ENCODE measurements at regions not wholly inside any gene's neighbourhood (a gene's known extent, or its start where the extent isn't known, plus 50 kb on each side); places are given as distances from the start of the nearest gene placed in this dataset.
"Not testable (repeated sequence)": the region's sequence is repeated elsewhere in the genome, so short reads cannot be mapped to it uniquely, and the experiment has no call there.

DNA sequence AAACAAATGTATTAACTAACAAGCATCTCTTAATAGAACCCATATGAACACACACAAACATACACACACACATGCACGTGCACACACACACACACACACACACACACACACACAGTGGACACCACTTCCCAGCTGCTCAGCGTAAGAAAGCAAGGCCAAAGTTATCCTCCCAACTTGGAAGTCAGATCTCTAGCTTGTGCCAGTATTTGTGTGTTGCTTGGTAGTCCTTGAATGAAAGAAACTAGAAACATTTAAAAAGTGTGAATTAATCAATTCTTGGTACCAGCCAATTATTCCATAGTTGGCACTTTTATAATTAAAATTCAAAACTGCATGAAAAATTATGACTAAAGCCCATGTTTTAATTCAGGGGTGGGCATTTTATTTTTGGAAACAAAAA is 178.1 kb downstream of the TMEM161B start:
- no peak for DNase-seq

DNA sequence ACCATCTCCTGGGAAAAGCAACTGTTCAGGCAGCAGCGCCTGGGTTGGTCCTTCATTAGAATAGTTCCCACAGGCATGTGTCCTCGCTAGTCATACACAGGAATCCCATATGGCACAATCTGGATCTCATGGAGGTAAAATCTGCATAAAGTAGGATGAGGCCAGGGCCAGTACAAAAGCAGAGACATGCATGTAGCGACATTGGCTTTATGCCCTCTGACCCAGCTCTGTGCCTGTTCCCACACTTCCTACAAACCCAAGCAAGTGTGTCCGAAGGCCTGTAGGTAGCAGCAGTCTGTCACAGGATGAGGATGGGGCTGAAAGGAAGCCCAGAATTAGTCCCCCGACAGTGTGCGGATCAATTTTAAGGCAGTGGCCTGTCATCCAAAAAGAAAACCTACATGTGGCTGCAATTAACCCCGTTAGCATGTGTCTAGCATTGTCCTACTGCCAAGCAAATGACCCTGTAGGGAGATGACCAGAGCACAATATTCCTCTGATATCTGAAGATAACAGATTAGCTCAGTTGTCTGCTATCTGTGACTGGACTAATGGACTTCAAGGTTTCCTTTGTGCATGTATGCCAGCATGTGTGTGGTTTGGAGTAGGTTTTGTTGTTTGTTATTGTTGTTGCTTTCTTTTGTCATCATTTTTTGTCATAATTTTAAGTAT is 178.8 kb downstream of the TMEM161B start:
- no peak for DNase-seq

DNA sequence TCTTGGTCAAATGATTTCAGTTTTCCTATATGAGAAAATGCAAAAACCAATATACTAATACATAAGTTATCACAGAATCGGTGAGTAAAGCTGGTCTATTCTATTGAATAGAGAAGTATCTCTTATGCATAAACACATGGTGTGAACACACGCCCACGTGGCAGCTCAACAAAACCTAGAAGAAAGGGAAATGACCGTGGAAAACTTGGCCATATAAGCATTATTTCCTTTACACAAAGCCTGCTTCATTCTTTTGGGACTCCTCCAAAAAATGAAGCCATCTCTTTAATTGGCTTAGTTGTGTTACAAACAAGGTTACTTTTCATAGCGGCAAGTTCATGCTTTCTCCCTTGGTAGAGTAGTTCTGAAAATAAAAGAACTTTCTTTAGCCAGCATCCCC is 183.2 kb downstream of the TMEM161B start:
- no peak for DNase-seq

DNA sequence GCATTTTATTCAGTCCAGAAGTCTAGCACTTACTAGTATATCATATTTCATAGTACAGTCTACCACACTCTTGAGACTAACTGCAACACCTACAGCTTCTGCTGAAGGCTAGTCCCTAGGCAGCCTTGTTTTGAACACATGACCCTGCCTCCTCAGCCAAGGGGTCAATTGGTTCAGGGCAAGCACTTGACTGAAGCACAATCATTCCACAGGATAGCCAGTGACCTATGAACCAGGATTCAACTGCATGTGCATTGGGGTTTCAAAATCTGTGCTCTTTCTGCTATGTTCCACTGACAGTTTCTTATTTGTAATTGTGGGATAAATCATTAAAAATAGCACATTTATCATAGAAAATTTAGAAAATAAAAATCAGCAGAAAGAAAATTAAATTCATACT is 186.8 kb downstream of the TMEM161B start:
- DNase-seq = no peak

DNA sequence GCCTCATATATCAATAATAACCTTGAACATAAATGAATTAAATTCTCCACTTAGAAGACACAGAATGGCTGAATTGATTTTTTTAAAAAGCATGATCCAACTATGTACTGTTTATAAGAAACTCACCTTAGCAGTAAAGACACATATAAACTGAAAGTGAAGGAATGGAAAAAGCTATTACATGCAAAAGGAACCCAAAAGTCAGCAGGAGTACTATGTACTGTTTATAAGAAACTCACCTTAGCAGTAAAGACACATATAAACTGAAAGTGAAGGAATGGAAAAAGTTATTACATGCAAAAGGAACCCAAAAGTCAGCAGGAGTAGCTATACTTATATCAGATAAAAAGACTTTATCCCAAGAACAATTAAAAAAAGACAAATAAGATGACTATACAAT is 204.8 kb downstream of the TMEM161B start:
- DNase-seq = no peak

DNA sequence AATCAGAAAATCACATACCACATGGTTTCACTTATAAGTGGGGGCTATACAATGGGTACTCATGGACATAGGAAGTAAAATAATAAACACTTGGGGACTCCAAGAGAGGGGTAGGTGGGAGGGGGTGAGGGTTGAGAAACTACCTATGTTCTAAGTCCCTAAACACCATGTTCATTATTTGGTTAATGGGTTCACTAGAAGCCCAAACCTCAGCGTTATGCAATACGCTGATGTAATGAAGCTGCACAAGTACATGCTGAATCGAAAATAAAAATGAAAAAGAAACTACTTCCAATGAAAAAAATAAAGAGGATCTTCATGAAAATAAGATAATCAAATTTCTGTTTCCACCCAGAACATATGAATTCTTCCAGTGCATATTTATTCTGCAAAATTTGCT is 208.5 kb downstream of the TMEM161B start:
- no peak for DNase-seq

DNA sequence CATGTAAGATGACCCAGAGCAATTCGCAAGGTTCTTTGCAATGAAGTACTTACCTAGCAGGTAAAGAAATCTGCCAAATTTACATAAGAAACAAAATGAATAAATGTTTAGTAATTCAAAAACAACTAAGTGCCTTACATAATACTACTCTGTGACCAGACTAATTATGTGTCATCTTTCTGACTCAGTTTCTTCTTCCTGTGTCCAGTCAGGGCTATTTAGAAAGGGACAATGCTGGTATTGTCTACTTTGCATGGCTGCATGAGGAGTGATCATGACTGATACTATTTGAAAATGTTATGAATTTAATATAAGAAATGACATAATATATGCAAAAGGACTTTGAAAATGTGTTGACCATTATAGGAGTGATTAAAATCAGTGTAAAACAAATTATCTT is 210.0 kb downstream of the TMEM161B start:
- no peak for DNase-seq

DNA sequence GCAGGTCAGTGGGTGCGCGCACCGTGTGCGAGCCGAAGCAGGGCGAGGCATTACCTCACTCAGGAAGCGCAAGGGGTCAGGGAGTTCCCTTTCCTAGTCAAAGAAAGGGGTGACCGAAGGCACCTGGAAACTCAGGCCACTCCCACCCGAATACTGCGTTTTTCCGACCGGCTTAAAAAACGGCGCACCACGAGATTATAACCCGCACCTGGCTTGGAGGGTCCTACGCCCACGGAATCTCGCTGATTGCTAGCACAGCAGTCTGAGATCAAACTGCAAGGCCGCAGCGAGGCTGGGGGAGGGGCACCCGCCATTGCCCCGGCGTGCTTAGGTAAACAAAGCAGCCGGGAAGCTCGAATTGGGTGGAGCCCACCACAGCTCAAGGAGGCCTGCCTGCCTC is 216.2 kb downstream of the TMEM161B start:
- DNase-seq = not testable (repeated sequence)

DNA sequence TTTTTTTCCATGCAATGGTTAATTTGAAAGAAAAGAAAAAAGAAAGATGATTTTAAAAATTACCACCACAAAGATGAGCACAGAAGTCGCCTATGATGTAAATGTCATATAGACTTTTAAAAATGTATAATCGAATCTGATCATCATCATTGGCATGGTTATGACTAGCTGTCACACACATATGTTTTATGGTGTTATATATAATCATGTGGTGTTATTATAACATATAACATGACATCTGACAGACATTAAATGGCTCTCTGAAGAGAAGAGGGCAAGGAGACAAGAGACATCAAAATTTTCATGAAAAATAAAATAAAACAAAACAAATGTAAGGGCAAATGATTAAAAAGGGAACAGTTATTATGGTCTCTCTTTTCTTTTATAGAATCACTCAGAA is 217.5 kb downstream of the TMEM161B start:
- no peak for DNase-seq

DNA sequence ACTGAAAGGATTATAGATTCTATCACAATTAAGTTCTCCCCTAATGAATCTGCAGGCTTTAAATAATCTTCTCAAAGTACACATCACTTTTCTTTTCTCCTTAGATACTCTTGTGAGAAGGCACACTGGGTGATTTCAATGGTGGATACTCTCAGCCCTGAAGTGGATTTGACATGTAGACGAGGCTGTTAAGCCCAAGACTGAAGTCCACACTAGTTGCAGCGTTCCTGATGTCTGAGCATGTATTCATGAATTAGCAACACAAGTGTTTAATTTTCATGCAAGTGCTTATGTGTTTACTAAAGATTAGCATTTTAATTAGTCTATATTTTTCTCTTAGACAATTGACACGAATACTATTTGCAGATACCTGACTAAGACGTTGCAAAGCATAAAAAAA is 218.9 kb downstream of the TMEM161B start:
- no peak for DNase-seq

DNA sequence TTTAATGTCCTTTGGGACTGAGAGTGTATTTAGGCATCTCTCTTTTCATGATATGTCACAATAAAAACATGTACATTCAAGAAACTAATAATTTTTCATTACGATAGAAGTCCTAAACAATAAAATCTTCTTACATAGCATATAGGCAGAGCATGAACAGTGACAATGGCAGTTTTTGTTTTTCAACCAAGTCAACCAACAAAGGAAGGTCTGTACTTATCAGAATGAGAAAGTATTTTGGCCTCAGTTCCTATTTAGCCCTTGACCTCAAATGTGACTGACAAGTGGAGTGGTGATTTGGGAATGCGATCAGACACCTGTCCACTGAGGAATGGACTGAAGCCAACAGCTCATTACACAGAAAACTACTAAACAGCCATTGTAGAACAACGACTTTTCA is 219.5 kb downstream of the TMEM161B start:
- no peak for DNase-seq

DNA sequence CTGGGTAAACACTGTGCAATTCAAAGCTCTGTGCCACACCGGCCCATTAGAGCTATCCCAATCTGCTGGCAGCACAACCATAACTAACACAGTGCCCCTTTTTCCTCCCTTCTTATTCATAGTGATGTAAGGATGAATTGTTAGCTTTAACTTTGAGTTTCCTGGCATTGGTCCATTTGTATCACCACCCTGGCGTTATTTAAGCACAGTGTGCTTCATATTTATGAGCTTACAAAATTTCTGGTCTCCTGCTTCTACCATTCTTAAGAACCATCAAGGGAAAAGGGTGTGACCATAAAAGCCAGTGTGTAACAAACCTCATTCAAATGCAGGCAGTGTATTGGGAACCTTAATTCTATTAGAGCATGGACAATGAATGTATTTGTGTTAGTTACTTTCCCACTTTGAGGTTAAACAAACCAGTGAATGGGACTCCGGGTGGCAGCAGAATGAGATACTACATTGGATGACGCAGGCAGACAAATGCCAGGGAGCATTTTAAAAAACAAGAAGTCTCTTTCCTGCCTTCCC is 222.6 kb downstream of the TMEM161B start:
- DNase-seq = no peak

DNA sequence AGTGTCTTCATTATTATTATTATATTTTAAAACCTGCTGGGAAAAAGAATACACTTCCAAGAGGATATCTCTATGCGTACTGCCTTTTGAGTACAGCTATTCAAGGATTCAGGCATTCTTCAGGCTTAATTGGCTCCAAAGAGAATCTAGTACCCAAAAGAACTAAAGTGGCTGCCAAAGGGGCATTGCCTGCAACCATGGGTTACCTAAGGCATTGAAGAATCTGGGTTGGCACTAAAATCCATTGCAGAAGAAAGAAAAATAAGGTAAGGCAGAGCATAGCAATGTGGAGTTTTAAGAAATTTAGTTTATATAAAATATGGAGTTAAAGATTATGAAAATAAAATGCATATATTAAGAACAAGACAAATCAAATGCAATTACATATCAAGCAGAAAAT is 223.5 kb downstream of the TMEM161B start:
- DNase-seq = no peak

DNA sequence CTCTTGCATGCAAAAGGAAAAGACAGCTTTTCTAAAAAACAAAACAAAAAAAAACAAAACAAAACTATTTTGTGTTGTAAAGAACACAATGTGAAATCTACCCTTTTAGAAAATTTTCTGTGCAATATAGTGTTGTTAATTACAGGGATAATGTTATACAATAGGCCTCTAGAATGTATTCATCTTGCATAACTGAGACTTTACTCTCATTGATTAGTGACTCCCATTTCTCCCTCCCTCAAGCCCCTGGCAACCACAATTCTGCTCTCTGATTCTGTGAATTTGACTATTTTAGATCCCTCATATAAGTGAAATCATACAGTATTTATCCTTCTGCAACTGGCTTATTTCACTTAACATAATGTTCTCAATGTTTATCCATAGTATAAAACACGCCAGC is 234.1 kb downstream of the TMEM161B start:
- no peak for DNase-seq

DNA sequence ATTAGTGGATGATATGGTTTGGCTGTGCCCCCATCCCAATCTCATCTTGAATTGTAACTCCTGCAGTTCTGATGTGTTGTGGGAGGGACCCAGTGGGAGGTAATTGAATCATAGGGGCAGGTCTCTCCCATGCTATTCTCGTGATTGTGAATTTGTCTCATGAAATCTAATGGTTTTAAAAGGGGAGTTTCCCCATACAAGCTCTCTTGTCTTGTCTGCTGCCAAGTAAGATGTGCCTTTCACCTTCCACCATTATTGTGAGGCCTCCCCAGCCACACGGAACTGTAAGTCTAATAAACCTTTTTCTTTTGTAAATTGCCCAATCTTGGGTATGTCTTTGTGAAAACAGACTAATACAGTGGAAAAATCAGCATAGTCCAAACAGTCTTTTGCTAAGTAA is 235.5 kb downstream of the TMEM161B start:
- DNase-seq = no peak

DNA sequence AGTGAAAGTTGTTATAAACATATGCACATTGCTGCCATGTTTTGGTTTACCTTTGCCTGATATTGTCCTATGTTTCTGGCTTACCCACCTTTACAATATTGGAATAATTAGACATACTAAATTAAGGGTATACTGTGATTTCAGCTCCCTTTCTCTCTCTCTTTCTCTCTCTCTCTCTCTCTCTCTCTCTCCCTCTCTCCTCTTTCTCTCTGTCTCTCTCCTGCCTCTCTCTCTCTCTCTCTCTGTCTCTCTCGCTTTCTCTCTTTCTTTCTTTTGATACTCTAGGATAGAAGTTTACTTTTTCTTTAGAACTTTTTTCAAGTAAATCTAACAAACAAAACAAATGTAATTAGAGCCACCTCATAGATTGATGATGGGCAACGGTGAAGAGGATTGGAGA is 239.6 kb downstream of the TMEM161B start:
- no peak for DNase-seq

DNA sequence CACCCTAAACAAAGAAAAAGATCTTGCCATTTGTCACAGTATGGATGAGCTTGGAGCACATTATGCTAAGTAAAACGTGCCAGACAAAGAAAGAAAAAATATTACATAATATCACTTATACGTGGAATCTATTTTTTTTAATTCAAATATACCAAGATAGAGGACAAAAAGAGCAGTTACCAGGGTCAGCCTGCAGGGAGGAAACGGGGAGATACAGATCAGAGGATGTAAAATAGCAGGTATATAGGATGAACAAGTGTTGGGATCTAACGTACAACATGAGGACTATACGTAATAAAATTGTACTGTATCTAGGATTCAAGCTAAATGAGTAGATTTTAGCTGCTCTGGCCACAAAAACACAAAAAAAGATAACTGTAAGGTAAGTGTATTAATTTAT is 247.5 kb downstream of the TMEM161B start:
- DNase-seq = no peak

DNA sequence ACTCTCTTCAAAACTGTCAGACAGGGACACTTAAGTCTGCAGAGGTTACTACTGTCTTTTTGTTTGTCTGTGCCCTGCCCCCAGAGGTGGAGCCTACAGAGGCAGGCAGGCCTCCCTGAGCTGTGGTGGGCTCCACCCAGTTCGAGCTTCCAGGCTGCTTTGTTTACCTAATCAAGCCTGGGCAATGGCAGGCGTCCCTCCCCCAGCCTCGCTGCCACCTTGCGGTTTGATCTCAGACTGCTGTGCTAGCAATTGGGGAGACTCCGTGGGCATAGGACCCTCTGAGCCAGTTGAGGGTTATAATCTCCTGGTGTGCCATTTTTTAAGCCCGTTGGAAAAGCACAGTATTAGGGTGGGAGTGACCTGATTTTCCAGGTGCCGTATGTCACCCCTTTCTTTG is 253.7 kb downstream of the TMEM161B start:
- DNase-seq = not testable (repeated sequence)

DNA sequence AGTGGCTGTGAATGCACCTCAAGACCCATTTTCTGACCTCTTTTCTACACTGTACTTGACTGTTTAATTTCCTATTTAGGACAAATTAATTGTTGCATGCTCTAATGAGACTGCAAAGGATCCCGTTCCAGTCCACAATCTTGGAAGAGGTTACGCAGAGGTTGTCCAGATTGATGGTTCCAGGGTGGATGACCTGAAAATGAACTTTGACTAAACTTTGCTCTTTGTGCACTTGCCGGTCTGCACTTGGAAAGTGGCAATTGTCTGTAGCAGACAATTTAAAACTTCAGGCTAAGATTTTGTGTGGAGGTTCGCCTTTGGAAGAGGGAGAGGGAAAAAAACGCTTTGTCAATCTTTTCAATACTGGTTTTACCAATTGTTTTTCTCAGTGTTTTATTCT is 267.8 kb downstream of the TMEM161B start:
- no peak for DNase-seq

DNA sequence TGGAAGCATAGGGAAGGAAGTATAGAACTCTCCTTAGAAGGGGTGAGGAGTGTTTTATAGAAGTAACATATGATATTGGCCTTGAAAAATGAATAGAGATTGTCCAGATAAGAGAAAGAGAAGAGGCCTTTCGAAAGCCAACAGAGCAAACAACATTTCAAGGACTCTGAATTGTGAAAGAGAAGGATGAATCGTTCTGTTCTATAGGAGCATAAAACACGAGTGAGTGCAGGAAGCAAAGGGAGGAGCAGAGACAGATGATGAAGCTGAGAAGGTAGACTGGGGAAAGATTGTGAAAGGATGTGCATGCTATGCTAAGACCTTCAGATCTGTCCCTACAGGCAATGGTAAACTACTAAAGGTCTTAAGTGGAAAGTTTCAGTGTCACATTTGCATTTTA is 271.0 kb downstream of the TMEM161B start:
- no peak for DNase-seq

DNA sequence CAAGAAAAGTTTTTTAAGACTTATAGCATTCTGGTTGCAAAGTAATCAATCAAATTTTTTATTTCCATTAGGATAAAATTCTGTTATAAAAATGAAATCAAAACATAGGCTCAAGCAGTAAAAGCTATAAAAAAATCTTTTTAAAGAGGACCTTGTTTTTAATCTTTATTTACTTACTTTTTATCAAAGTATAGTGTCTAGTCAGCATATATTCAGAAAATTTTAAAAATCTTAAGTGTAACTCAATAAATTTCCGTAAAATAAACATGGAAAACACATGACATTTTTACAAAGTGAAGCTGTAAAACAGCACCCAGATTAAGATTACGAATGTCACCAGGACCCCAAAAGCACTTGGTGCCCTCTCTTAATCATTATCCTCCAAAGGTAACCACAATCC is 302.4 kb downstream of the TMEM161B start:
- no peak for DNase-seq

DNA sequence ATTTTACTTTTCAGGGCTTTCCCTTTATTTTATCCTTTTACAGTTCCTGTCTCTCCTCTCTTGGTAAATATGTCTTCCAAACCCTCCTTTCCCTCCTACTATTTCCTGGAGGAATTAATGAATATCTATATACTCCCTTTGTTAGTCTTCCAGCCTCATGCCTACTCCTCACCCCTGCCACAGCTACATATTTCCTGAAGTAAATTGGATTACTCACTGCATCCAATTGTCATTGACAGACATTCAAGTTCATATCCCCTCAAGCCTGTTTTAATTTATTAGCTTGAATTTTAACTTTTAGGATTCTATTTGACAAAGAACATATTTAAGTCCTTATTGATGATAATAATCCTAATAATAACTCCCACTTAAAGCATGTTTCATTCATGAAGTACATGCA is 314.5 kb downstream of the TMEM161B start:
- DNase-seq = no peak

DNA sequence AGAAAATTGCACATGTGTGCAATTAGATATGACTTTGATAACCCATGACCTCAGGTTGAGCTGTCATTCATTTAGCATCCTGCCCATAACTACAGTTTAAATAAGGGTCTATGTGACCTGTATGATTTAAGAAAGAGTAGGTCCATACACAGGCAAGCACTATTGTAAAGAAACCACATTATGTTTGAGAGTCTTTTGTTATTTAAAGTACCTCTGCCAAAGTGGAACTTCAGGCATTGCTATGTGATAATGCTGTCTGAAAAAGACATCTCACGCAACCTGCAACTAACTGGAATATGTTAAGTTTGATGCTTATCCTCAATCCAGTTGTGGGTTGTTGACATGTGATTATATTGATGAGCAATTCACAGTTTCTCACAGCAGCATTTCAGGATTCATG is 317.0 kb downstream of the TMEM161B start:
- DNase-seq = no peak

DNA sequence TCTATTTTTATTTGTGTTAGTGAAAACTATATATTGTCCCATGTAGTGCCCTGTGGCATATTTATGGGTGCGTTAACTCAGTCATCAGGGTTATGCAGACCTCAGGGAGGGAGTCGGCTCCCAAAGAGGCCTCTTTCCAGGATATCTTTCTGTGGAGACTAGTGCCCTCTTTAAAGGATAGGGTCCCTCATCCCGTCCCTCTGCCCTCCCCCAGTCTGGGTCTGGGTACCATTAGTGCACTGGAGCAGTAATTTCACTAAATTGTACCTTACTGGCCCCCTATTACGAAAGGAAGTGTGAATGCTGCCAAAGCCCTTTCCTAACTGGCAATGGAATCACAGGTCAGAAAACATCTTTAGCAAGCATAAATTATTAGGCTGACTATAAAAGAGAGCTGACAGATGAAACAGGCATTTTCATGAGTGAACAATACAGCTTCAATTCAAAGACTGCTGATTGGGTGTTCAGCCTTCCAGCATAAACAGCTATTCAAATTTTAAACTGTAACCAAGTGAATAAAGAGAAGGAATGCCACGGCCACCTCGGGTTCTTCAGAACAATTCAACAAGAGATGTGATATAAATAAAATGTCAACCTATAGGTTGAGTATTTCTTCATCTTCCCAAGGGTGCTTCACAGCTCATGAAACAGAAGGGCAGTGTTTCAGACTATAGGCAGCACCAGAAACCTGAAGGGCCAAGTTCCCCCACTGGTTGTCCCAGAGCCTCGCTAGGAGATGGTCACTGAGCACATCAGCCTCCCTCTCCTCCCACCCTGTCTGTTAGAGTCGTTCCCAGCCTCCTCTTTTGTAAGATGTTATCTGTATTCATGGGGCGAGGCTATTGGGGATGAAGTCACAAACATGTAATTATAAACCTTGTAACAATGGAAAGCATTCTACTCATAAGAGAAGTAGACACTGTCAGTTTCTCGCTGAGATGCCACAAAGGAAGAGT is 318.7 kb downstream of the TMEM161B start:
- DNase-seq = no peak
